Transverse colon (tissue), 3 donors: ENCODE measurements at regions not wholly inside any gene's neighbourhood (a gene's known extent, or its start where the extent isn't known, plus 50 kb on each side); places are given as distances from the start of the nearest gene placed in this dataset.

Source experiments
- CTCF ChIP-seq, 5 experiments: fragments of 200-600 bp in 3 of 5; fragments of 450-650 bp in 2 of 5; sonication (generic) in 3 of 5; IDR thresholded peaks; 1 replicate in 2 of 5; 2 replicates in 3 of 5; pipeline ENCODE4 v1.5.1; 2016 to 2017; ENCODE audit warnings: antibody characterized with exemption in 5 of 5, inconsistent platforms in 3 of 5, mild to moderate bottlenecking in 2 of 5, moderate library complexity in 1 of 5
- POLR2A ChIP-seq: fragments of 450-650 bp; IDR thresholded peaks from one replicate; pipeline ENCODE4 v1.6.1; 2016; ENCODE audit warnings: antibody characterized with exemption, mild to moderate bottlenecking, moderate library complexity

GRCh38 chr3:164927728-164928127 lies 150.6 kb downstream of the SI start:
- TF ChIP-seq CTCF (IDR thresholded peaks at IDR 0.05), result no peak
- TF ChIP-seq POLR2A, result no peak
